Psoas muscle (tissue), 7 donors: ENCODE measurements at regions not wholly inside any gene's neighbourhood (a gene's known extent, or its start where the extent isn't known, plus 50 kb on each side); places are given as distances from the start of the nearest gene placed in this dataset.

ENCODE experiments used
- ATAC-seq, 4 donors: fragments of 200-7000 bp; cut with Tn5 transposase; one replicate each; pipeline ENCODE4 v1.9.1; 2020; ENCODE audit warnings: moderate library complexity in 3 of 4, mild to moderate bottlenecking in 2 of 4
- DNase-seq, 2 donors: peaks; one replicate each; pipeline ENCODE4 v3.0.0-alpha.2; 2020
- H3K27ac ChIP-seq: fragments of 200-600 bp; one replicate; pipeline ENCODE4 v1.8.0; 2022
- H3K27me3 ChIP-seq, 3 donors: fragments of 200-600 bp in 1 of 3; one replicate each; pipeline versions ENCODE4 v1.6.1 to v1.8.0; 2013 to 2022; ENCODE audit warnings: low read length in 2 of 3, mild to moderate bottlenecking in 2 of 3, moderate library complexity in 1 of 3; ENCODE audit not compliant: insufficient read depth in 3 of 3
- H3K36me3 ChIP-seq, 2 donors: fragments of 200-600 bp in 1 of 2; one replicate each; pipeline versions ENCODE4 v1.6.1 to v1.8.0; 2013 to 2022; ENCODE audit warnings: low read depth in 1 of 2, mild to moderate bottlenecking in 1 of 2, moderate library complexity in 1 of 2; ENCODE audit not compliant: insufficient read depth in 1 of 2
- H3K4me1 ChIP-seq: fragments of 200-600 bp; one replicate; pipeline ENCODE4 v1.8.0; 2022
- H3K4me3 ChIP-seq: fragments of 200-600 bp; one replicate; pipeline ENCODE4 v1.8.0; 2022; ENCODE audit warnings: mild to moderate bottlenecking
- H3K9me3 ChIP-seq: fragments of 200-600 bp; one replicate; pipeline ENCODE4 v1.8.0; 2022
- WGBS, 3 donors: extraction: QIAGEN DNeasy Blood & Tissue Kit; methylation state at CpG; one replicate each; pipeline versions ENCODE4 v1.1.6 to v1.1.7; 2013; 5-methylcytosine and 5-hydroxymethylcytosine counted together
- intact Hi-C, 2 donors: fragments of 100-400 bp; cut with DNase I; formaldehyde crosslinking; loops; one replicate each; pipeline versions ENCODE4 v1.11.0 to v1.14.2; 2022
- TF ChIP-seq, protein P1 (sequence below): fragments of 200-600 bp; IDR thresholded peaks from one replicate; pipeline ENCODE4 v1.8.0; 2022; ENCODE audit warnings: antibody characterized with exemption
- donor health status: healthy with polysubstance abuse.
- donor health status: DM: no; HTN: no; CAD: no; lungs with moderate emphysema.
- donor health status: Bipolar disorder and iron deficiency.
- donor health status: healthy.
- donor health status: DM: yes; HTN: yes; CAD: no.
- donor health status: DM: no; HTN: no; CAD: no.
- donor health status: DM: yes; HTN: yes; CAD: no.

DNA sequence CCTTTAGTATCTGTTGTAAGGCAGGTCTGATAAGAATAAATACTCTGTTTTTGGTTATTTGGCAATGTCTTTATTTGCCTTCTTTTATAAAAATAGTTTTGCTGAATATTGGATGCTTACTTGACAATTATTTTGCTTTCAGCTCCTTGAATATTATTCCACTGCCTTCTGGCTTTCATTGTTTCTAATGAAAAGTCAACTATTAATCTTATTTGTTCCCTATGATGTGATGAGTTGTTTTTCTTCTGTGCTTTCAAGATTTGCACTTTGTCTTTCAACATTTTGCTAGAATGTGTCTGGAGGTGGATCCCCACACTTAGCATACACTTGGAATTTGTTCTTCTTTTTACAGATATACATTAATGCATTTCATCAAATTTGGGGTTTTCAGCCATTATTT is 203.8 kb upstream of the PTPRZ1 start:
- Histone ChIP-seq H3K36me3 (no peaks in the 10 kb centered on the region), H3K27ac (no peak overlapping the region), H3K27me3 (no peaks in the 10 kb centered on the region), H3K4me1 (no peaks in the 10 kb centered on the region), H3K4me3 (no peak overlapping the region), H3K9me3 (peaks cover 8% of the 10 kb centered on the region)
- intact Hi-C loops, result no loop called here
- ATAC-seq, result no peak
- no peak for DNase-seq
- TF ChIP-seq, protein P1, sequence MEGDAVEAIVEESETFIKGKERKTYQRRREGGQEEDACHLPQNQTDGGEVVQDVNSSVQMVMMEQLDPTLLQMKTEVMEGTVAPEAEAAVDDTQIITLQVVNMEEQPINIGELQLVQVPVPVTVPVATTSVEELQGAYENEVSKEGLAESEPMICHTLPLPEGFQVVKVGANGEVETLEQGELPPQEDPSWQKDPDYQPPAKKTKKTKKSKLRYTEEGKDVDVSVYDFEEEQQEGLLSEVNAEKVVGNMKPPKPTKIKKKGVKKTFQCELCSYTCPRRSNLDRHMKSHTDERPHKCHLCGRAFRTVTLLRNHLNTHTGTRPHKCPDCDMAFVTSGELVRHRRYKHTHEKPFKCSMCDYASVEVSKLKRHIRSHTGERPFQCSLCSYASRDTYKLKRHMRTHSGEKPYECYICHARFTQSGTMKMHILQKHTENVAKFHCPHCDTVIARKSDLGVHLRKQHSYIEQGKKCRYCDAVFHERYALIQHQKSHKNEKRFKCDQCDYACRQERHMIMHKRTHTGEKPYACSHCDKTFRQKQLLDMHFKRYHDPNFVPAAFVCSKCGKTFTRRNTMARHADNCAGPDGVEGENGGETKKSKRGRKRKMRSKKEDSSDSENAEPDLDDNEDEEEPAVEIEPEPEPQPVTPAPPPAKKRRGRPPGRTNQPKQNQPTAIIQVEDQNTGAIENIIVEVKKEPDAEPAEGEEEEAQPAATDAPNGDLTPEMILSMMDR, result no peak

- DNase-seq (no peak), ATAC-seq (no peak)
- intact Hi-C loops, result no loop called here
- 87 to 88% (median 88%) methylated on average over 1 of the region's 1 CpG for WGBS, 3 donors
- no peaks in the 10 kb centered on the region for H3K36me3 ChIP-seq
- TF ChIP-seq, protein P1, result no peak
- H3K27ac ChIP-seq, result no peak overlapping the region
- H3K4me3 ChIP-seq, result no peak overlapping the region
- no peaks in the 10 kb centered on the region for H3K27me3 ChIP-seq
- peaks cover 8% of the 10 kb centered on the region for H3K9me3 ChIP-seq
- H3K4me1 ChIP-seq, result no peaks in the 10 kb centered on the region
Measured at GRCh38 chr7:121666306-121666705, 206.7 kb upstream of the PTPRZ1 start.

DNA sequence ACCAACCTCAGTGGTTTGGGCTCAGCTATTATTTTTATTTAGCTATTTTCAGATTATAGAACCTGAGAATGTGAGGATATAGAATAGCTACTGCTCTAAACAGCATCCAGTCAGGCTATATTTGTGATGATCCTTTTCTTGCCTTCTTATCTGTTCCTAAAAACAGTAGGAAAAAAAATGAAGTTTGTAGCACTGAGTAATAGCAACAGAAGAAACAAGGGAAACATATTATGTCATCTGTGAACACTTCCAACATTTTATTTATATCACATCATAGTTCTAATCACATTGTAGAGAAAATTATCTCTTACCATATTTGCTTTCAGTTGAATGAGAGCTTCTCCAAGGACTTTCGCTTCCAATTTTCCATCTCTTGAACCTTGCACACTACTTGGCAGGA is 229.6 kb upstream of the PTPRZ1 start:
- Histone ChIP-seq H3K36me3 (no peaks in the 10 kb centered on the region), H3K27me3 (no peaks in the 10 kb centered on the region), H3K4me1 (no peaks in the 10 kb centered on the region), H3K9me3 (no peaks in the 10 kb centered on the region), H3K27ac (no peak overlapping the region), H3K4me3 (no peak overlapping the region)
- TF ChIP-seq, protein P1, result no peak
- DNase-seq (no peak), ATAC-seq (no peak)
- intact Hi-C loops, result no loop called here
- 67 to 85% (median 80%) methylated on average over 1 of the region's 1 CpG for WGBS, 3 donors

- H3K27me3 ChIP-seq, result no peaks in the 10 kb centered on the region
- H3K27ac ChIP-seq, result no peak overlapping the region
- DNase-seq (no peak), ATAC-seq (no peak)
- no peaks in the 10 kb centered on the region for H3K36me3 ChIP-seq
- intact Hi-C loops, result no loop called here
- TF ChIP-seq, protein P1, result no peak
- no peaks in the 10 kb centered on the region for H3K9me3 ChIP-seq
- no peak overlapping the region for H3K4me3 ChIP-seq
- no peaks in the 10 kb centered on the region for H3K4me1 ChIP-seq
- WGBS, 3 donors, result 93 to 97% (median 96%) methylated on average over 5 of the region's 5 CpGs
Measured at GRCh38 chr7:121639705-121640104, 233.3 kb upstream of the PTPRZ1 start.

- H3K27me3 ChIP-seq, result no peaks in the 10 kb centered on the region
- ATAC-seq (no peak), DNase-seq (no peak)
- 88 to 91% (median 88%) methylated on average over 3 of the region's 3 CpGs for WGBS, 3 donors
- H3K4me1 ChIP-seq, result no peaks in the 10 kb centered on the region
- intact Hi-C loops, result no loop called here
- H3K27ac ChIP-seq, result no peak overlapping the region
- TF ChIP-seq, protein P1, result no peak
- no peaks in the 10 kb centered on the region for H3K9me3 ChIP-seq
- H3K36me3 ChIP-seq, result no peaks in the 10 kb centered on the region
- no peak overlapping the region for H3K4me3 ChIP-seq
Measured at GRCh38 chr7:121638286-121638685, 234.7 kb upstream of the PTPRZ1 start.
